Activated T-helper 1 cell treated with anti-CD3 and anti-CD28 coated beads, Interleukin-2, amount 50 U/mL, for 16 hours (primary cell): ENCODE measurements at regions not wholly inside any gene's neighbourhood (a gene's known extent, or its start where the extent isn't known, plus 50 kb on each side); places are given as distances from the start of the nearest gene placed in this dataset.
"Not testable (repeated sequence)": the region's sequence is repeated elsewhere in the genome, so short reads cannot be mapped to it uniquely, and the experiment has no call there.

Experiments
- DNase-seq, 2 donors: peaks; one replicate each; pipeline ENCODE4 v3.0.0-alpha.2; 2020; ENCODE audit warnings: low read depth in 1 of 2, low spot score in 1 of 2

DNA sequence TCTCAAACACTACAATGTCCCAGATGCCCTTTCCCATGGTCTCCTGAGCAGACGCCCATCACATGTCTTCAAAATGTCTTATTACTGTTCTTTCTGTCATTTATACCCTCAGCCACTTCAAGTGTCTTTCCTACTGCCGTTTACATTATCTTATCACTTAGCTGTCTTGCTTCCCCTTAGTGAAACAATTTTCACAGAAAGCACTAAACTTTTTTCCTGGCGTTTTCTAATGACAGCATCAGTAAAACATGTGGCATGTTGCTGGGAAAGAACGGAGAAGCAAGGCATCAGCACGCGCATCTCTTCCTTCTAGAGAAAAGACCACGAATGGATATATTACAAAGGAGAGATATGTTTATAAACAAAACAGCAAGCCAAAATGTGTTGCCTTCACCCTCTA is 189.7 kb upstream of the SLIT2 start:
- no peak for DNase-seq

DNA sequence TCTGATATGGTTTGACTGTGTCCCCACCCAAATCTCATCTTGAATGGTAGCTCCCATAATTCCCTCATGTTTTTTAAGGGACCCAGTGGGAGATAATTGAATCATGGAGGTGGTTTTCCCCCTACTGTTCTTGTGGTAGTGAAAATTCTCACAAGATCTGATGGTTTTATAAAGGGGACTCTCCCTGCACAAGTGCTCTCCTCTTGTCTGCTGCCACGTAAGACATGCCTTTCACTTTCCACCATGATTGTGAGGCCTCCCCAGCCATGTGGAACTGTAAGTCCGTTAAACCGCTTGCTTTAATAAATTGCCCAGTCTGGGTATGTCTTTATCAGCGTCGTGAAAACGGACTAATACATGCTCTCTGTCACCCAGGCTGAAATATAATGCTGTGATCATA is 200.9 kb upstream of the SLIT2 start:
- DNase-seq: no peak

DNA sequence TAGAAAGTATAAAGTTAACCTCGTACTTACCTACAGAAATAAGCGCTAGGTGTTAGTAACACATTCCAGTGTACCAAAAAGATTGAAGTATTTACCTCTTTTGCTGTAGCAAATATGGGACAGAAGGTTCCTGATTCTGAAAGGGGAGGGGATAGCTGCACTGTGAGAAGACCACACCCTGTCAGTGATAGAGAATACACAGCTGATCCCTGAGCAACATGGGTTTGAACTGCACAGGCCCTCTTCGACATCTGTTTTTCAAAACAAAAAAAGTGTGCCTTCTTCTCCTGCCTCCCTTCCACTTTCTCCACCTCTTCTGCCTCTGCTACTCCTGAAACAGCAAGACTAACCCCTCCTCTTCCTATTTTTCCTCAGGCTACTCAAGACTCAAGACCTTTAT is 201.8 kb upstream of the SLIT2 start:
- DNase-seq: no peak

DNA sequence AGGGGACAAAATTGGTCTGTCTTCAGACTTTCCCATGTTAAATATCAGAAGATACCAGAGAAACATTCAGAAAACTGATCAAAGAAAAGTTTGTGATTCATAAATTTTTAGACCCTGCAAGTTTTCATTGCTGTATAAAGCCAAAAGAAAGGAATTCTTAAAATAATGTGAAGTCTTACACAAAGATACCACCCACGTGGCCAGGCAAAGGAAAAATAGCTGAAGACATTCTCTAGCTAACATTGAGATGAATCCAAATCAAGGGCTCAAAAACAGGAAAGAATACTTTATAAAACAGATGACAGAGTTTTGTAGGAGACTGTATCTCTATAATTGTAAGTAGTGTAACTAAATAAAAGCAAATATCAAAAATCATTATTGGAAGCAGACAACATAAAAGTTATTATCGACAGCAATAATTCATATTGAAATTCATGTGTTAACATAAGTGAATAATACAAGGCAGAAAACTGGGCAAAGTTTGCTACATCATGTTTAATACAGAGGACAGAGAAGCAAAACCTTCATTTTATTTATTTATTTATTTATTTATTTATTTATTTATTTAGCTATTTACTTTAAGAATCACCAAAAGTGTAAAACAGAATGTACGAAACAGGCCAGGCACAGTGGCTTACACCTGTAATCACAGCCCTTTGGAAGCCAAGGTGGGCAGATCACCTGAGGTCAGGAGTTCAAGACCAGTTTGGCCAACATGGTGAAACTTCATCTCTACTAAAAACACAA is 204.6 kb upstream of the SLIT2 start:
- DNase-seq: no peak

DNA sequence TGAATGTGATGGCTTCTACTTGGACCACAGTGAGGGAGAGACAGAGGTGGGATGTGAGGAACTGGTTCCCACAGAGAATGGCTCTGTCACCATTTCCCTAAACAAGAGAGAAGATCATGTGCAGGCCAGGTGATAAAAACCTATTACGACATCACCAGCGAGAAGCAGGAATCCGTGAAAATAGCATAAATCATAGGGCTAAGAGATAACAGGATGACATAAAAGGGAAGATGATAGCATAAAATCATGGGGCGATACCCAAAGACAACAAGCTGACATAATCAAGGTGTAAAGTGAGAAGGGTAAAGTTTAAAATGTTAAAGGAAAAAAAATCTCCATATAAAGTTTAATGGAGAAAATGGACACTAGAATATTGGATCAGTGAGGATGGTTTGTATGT is 205.5 kb upstream of the SLIT2 start:
- no peak for DNase-seq

DNA sequence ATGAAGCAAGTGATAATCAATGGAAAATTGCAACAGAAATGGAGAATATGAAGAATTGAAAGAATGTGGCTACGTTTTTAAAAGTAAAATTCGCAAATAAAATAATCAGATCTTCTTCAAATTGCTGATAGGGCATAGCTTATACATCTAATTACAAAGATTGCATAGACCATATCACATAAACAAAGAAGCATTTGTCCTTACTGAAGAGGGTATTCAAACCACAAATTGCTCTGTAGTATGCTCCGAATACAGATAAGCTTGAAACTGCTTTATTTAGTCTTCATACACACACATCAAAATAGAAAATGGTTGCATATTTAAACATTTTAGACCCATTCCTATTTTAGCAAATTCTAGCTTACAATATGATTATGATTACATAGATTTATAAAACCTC is 206.7 kb upstream of the SLIT2 start:
- DNase-seq: no peak

DNA sequence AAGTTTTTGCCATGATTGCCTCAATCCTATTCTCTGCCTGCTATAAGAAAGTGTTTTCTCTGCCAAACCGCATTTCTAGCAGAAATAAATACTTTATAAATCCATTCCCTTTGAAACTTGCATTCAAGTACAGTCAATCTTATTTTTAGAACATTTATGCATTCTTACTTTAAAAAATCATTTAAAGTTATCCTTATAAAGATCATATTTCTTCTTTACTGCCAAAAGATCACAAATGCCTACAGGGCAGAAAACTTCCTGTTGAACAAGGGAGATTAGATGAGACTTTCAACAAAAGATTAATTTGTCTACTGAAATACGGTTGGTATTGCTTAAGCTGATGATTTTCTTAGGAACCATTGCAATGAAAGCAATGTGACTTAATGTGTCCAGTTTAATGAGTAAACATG is 207.2 kb upstream of the SLIT2 start:
- DNase-seq: no peak

DNA sequence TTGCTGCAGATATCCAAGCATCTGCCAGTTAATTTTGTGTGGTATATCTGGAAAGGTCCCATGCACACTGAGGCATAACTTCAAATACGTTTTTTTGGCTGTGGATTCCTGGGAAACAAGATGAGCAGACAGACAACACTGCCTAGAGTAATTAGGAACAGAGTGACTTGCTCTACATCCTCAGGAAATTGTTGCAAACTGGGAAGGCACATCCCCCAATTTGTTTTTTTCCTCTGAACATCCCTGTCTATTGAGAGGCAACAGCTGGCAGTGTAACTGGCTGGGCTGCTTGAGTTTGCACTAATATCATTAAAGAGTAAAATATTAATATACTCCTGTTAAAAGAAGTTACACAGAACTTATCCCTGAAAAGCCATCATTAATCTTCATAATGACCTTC is 207.7 kb upstream of the SLIT2 start:
- DNase-seq: no peak

DNA sequence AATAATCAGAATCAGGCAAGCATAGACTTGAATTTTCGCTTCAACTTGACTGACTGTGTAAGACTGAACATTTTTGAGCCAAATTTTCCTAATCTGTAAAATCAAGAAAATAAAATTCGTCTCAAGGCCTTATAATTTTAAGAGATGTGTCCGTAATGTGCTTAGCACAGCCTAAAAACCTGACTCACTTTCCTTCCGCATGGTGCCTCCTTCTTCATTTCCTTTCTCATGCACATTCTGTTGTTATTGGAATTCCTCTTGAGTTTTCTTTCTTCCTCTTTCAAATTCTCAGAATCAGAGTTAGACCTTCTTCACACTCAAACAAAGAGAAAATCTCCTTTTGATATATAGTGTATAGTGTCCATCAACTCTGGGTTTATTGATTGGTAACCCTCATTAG is 208.9 kb upstream of the SLIT2 start:
- no peak for DNase-seq

DNA sequence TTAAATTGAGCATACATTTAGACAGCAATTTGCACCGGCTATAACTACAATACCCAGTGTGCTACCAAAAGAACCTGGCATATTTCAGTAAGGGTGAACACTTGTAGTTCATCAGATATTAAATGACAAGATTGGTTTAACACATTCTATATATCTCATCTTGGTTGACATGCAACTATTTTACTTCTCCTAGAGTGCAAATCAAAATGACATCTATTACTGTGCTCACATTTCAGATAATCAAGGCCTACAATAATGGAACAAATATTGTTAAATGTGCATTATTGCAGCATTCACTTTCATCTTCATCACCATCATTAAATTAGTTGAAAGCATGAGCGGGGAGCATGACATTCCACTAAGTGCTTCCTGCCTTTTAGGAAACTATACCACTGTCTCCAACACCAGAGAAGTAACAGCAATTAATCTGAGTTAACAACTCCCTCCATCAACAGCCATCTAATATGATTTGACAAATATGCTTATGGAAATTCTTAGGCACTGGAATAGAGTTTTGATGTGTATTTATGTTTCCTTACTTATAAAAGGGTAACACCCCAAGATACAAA is 209.8 kb upstream of the SLIT2 start:
- DNase-seq: no peak

DNA sequence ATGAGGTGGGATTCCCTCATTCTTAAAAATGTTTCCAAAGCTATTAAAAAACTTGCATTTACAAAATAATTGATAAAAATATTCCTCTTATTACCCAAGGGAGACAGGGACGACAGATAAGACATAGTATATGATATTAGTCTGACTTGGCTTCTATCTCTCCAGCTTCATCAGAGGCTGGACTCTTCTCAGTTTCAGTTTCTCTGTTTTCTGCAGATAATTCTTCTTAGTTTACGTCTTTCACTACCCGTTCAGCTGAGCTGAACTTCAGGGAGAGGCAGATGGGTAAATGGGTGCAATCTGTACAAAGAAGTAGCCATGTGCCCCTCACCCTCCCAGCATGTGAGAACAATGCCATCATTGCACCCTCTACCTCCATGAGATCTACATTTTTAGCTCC is 214.0 kb upstream of the SLIT2 start:
- DNase-seq: no peak

DNA sequence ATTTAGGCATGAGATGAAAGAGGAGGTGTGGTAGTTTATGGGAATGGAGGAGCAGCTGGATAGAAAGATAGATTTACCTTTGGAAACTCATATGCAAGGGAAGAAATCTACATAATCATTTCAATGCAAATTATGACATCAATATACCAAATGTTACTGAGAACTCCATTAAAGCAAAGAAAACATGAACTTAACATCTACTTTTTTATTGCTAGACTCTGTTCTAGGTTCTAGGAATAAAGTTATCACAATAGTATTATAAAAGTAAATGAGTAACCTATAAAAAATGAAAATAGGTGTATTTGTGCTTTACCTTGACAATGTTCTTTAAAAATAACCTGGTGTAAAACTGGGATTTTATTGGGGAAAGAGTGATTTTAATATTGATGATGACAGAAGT is 221.6 kb upstream of the SLIT2 start:
- no peak for DNase-seq

DNA sequence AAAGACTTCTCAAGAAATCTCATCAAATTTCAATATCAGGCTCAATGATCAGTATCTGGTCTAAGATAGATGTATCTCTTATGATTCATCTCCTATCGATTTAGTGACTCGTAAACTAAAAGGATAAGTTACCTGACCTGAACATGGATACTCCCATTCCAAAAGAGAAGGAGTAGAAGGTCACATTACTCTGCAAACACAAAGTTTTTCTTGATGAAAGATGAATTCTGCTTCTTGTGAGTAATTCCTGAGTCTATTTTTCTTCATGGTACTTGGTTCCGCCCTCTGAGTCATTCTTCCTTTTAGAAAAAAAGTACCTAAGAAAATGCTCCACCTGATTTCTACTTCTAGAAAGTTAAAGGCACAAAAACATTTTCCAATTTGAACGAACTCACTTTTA is 223.1 kb upstream of the SLIT2 start:
- no peak for DNase-seq

DNA sequence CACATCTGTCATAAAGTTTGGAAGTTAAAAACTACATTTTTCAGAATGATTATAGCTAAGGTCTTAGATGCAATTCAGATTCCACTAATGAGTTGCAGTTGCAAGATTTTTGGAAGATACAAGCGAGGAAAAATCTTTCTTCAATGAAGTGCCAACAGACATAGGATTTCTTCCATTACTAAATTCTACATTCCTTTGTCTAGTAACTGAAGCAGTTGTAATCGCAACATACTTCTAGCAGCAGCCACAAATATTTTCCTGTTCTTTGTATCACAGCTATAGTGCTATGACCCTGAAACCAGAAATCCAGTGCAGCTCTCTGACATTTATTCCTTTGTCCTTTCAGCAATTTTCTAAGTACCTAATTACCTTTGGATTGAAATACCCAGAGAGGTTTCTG is 225.2 kb upstream of the SLIT2 start:
- DNase-seq: no peak

DNA sequence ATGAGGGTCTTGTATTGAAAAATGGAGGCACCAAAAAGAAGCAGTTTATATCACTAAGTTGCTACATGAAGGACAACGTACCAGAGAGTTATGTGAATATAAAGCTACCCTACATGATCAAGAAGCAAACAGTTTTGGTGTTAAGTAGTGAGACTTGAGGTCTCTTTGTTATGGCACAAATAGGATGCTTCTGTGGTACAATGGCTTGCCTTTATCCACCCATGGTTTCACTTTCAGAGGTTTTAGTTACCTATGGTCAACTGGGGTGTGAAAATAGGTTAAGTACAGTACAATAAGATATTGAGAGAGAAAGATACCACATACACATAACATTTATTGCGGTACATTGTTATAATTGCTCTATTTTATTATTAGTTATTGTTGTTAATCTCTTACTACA is 229.2 kb upstream of the SLIT2 start:
- DNase-seq: no peak

DNA sequence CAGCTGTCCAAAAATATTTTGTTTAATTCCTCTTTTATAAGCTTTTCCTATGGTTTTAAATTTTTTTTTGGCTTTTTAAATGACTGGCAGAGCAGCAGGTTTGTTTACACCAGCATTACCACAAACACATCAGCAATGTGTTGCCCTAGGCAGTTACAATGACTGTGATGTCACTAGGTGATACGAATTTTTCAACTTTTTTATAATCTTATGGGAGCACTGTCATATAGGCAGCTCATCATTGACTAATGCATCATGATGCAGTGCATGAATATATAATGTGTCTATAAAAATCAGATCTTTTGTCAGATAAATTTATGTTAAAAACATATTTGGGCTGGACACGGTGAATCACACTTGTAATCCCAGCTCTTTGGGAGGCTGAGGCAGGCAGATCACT is 231.6 kb upstream of the SLIT2 start:
- DNase-seq: no peak

DNA sequence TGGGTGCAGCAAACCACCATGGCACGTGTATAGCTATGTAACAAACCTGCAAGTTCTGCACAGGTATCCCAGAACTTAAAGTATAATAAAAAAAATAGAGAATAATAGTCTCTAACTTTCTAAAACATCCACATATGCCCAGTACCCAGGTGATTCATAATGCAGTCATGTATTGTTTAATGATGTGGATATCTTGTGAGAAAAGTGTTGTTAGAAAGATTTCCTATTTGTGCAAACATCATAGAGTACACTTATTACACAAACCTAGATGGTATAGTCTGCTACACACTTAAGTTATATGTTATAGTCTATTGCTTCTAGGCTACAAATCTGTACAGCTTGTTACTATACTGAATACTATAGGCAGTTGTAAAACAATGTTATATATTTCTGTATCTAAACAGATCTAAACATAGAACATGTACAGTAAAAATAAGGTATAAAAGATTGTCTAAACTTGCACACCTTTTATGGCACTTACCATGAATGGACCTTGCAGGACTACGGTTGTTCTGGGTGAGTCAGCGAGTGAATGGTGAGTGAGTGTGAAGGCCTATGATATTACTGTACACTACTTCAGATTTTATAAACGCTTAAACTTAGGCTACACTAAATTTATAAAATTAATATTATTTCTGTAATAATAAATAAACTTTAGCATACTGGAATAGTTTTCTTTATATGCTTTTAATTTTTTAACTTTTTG is 232.2 kb upstream of the SLIT2 start:
- no peak for DNase-seq

DNA sequence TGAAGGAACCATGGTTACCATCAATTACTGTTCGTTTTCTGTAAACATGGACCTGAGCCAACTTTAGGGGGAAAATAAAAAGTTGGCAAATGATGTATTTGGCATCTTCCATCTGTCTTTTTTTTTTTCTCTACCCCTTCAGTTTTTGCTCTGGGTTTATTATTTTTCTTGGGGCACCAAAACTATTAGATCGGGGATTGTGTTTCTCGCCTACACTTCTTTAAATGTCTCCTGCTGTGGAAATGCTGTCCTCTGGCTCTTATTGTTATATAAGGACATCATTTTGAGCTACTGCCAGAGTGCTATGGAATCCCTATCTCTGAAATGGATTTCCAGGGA is 234.0 kb upstream of the SLIT2 start:
- DNase-seq: no peak

DNA sequence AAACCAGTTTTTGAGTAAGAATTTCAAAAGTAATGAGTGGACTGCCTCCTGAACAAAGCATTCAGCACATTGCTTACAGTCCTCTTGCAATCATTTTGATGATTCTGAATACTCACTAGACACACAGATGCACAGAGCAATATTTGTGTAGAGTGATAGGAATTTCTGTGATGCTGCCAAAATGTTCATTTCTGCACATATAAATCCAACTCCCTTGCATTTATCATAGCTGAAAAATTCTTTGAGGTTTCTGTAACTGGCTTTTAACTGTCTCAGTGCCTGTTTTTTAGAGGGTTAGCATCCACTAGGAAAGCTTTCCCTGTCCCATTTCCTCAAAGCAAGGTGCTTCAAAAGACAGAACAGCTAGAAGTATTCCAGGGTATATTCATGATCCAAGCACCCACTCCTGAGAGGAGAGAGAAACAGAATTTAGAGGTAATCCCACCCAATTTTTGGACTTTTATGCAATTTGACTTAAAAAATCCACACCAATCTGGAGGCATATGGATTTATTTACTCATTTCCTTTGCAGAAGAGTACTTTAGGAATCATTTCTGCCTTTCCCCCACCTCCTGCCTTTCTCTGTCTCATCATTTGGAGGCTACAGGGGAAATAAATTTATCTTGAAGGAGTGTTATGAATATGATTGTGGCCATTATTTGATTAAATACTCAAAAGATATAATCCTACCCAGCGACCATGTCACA is 234.5 kb upstream of the SLIT2 start:
- no peak for DNase-seq

DNA sequence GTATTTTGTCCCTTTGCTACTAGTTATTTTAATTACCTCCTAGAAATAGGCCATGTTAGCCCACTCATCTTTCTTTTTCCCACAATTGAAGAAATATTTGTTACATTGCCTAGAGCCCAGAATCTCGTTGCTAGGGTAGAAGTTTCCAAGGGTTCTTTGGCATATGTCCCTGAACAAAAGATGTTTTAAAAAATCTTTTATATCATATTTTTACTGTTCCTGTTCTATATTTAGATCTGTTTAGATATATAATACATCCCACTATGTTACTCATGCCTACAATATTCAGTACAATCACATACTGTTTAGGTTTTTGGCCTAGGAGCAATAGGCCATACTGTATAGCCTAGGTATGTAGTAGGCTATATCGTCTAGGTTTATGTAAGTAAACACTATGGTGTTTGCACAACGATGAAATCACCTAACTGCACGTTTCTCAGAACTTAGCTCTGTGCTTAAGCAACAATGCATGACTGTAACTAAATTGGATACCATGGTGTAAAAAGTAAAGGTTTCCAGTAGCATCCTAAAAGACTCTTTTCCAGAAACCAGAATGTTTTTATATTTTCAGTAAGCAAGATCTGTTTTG is 236.0 kb upstream of the SLIT2 start:
- no peak for DNase-seq

DNA sequence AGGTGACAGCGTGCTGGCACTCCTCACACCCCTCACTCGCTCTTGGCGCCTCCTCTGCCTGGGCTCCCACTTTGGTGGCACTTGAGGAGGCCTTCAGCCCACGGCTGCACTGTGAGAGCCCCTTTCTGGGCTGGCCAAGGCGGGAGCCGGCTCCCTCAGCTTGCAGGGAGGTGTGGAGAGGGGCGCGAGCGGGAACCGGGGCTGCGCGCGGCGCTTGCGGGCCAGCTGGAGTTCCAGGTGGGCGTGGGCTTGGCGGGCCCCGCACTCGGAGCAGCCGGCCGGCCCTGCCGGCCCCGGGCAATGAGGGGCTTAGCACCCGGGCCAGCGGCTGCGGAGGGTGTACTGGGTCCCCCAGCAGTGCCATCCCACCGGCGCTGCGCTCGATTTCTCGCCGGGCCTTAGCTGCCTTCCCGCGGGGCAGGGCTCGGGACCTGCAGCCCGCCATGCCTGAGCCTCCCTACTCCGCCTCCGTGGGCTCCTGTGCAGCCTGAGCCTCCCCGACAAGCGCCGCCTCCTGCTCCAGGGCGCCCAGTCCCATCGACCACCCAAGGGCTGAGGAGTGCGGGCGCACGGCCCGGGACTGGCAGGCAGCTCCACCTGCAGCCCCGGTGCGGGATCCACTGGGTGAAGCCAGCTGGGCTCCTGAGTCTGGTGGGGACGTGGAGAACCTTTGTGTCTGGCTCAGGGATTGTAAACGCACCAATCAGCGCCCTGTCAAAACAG is 247.7 kb upstream of the SLIT2 start:
- not testable (repeated sequence) for DNase-seq
